HCT116 (cell line): ENCODE measurements at regions not wholly inside any gene's neighbourhood (a gene's known extent, or its start where the extent isn't known, plus 50 kb on each side); places are given as distances from the start of the nearest gene placed in this dataset.

Experiments used
- ATAC-seq: fragments of 200-7000 bp; cut with Tn5 transposase; 2 replicates; pipeline ENCODE4 v1.9.1; 2020; ENCODE audit warnings: mild to moderate bottlenecking, moderate library complexity
- BruUV-seq: library from RNA; stranded (reverse); fragments of 400-500 nt; replicated peaks from 2 replicates; lab custom pipeline; 2021; lab: Mats Ljungman, UMichigan
- CTCF ChIA-PET: fragments of 300-600 bp; sonication (Branson Sonifier 250); formaldehyde crosslinking; loops from one replicate; lab custom pipeline; 2021; ENCODE audit warnings: antibody characterized with exemption; lab: Charles Lee
- POLR2A ChIA-PET: fragments of 300-600, 350-600 bp; sonication (Branson Sonifier 250); formaldehyde crosslinking; loops from one replicate; lab custom pipeline; 2021; ENCODE audit warnings: antibody characterized with exemption; lab: Charles Lee
- RAD21 ChIA-PET, 2 experiments: fragments of 300-600 bp; sonication (Branson Sonifier 250); formaldehyde crosslinking; loops; one replicate each; lab custom pipeline; 2023; ENCODE audit warnings: low total read pairs in 2 of 2; ENCODE audit not compliant: uncharacterized antibody in 2 of 2, unreplicated experiment in 2 of 2, low non-redundant PET in 1 of 2; lab: Charles Lee
- DNase-seq: peaks from one replicate; pipeline ENCODE4 v3.0.0-alpha.2; 2010; ENCODE audit warnings: low read depth, low spot score
- H2AFZ ChIP-seq: fragments of 200-600 bp; shearing (Covaris generic), sonication (generic); 2 replicates; pipeline ENCODE4 v1.6.1; 2017; ENCODE audit warnings: low read depth, mixed run types, mixed read lengths, antibody characterized with exemption, low read length; ENCODE audit not compliant: poor library complexity, severe bottlenecking
- H3K27ac ChIP-seq: 2 replicates; pipeline ENCODE4 v1.5.1; 2012; ENCODE audit warnings: low read depth, low read length
- H3K27me3 ChIP-seq: fragments of 200-600 bp; sonication (generic); 2 replicates; pipeline ENCODE4 v1.6.1; 2016; ENCODE audit warnings: mixed run types, low read length, mixed read lengths; ENCODE audit not compliant: insufficient read depth
- H3K36me3 ChIP-seq, 2 experiments: fragments of 200-500 bp in 1 of 2; fragments of 200-600 bp in 1 of 2; sonication (Bioruptor generic) in 1 of 2; sonication (generic) in 1 of 2; 2 replicates each; pipeline versions ENCODE4 v1.5.1 to v1.6.1; 2014 to 2016; ENCODE audit warnings: low read length in 2 of 2, inconsistent platforms in 1 of 2, mixed read lengths in 1 of 2, mixed run types in 1 of 2; ENCODE audit not compliant: insufficient read depth in 2 of 2, control insufficient read depth in 1 of 2
- H3K4me1 ChIP-seq, 2 experiments: fragments of 200-600 bp in 1 of 2; sonication (generic) in 1 of 2; 2 replicates each; pipeline versions ENCODE4 v1.5.1 to v1.6.1; 2012 to 2017; ENCODE audit warnings: low read length in 2 of 2, inconsistent platforms in 1 of 2, mild to moderate bottlenecking in 1 of 2, mixed read lengths in 1 of 2, mixed run types in 1 of 2, moderate library complexity in 1 of 2; ENCODE audit not compliant: insufficient read depth in 2 of 2, control insufficient read depth in 1 of 2
- H3K4me2 ChIP-seq: fragments of 200-600 bp; sonication (generic); 2 replicates; pipeline ENCODE4 v1.6.1; 2017; ENCODE audit warnings: mixed run types, low read length, mixed read lengths
- H3K4me3 ChIP-seq, 2 experiments: fragments of 200-600 bp in 1 of 2; sonication (generic) in 1 of 2; replicated peaks in 1 of 2; 2 replicates each; pipeline ENCODE4 v1.5.1; 2011 to 2016; ENCODE audit warnings: low read length in 2 of 2, control low read depth in 1 of 2, low read depth in 1 of 2, mild to moderate bottlenecking in 1 of 2, mixed read lengths in 1 of 2, mixed run types in 1 of 2
- H3K79me2 ChIP-seq: fragments of 200-600 bp; sonication (generic); 2 replicates; pipeline ENCODE4 v1.6.1; 2017; ENCODE audit warnings: mild to moderate bottlenecking, mixed run types, low read length, moderate library complexity, mixed read lengths; ENCODE audit not compliant: insufficient read depth
- H3K9ac ChIP-seq: fragments of 200-600 bp; sonication (generic); 2 replicates; pipeline ENCODE4 v1.6.1; 2016; ENCODE audit warnings: low read length, mixed read lengths
- H3K9me2 ChIP-seq: fragments of 200-600 bp; sonication (generic), shearing (Covaris generic); 2 replicates; pipeline ENCODE4 v1.6.1; 2017; ENCODE audit warnings: mixed run types, mild to moderate bottlenecking, moderate library complexity; ENCODE audit not compliant: insufficient read depth
- H3K9me3 ChIP-seq, 2 experiments: fragments of 200-500 bp in 1 of 2; fragments of 200-600 bp in 1 of 2; sonication (Bioruptor generic) in 1 of 2; sonication (generic) in 1 of 2; 2 replicates each; pipeline ENCODE4 v1.6.1; 2014 to 2017; ENCODE audit warnings: low read length in 2 of 2, mixed read lengths in 2 of 2, inconsistent platforms in 1 of 2, low read depth in 1 of 2, mild to moderate bottlenecking in 1 of 2, mixed run types in 1 of 2, moderate library complexity in 1 of 2; ENCODE audit not compliant: control insufficient read depth in 1 of 2, insufficient read depth in 1 of 2
- H4K20me1 ChIP-seq: fragments of 200-600 bp; sonication (generic), shearing (Covaris generic); 2 replicates; pipeline ENCODE4 v1.6.1; 2017; ENCODE audit warnings: mixed run types, mild to moderate bottlenecking, moderate library complexity; ENCODE audit not compliant: insufficient read depth
- CBX3 ChIP-seq: IDR thresholded peaks from 2 replicates; pipeline ENCODE4 v1.6.1; 2012; ENCODE audit warnings: low read depth
- CEBPB ChIP-seq: IDR thresholded peaks from 2 replicates; pipeline ENCODE4 v1.6.1; 2012; ENCODE audit warnings: low read depth
- CTCF ChIP-seq, 3 experiments: fragments of 200-600 bp in 1 of 3; sonication (generic) in 1 of 3; IDR thresholded peaks in 2 of 3; conservative IDR thresholded peaks in 1 of 3; 2 replicates each; pipeline ENCODE4 v1.5.1; 2012 to 2017; ENCODE audit warnings: low read depth in 2 of 3, low read length in 2 of 3, antibody characterized with exemption in 1 of 3, borderline replicate concordance in 1 of 3, control low read depth in 1 of 3, mild to moderate bottlenecking in 1 of 3, mixed read lengths in 1 of 3, mixed run types in 1 of 3, moderate library complexity in 1 of 3; ENCODE audit not compliant: insufficient read depth in 1 of 3
- EZH2 ChIP-seq: fragments of 200-600 bp; sonication (generic); IDR thresholded peaks from 2 replicates; pipeline ENCODE4 v1.6.1; 2017; ENCODE audit warnings: antibody characterized with exemption, mixed run types
- FOSL1 ChIP-seq: IDR thresholded peaks from 2 replicates; pipeline ENCODE4 v1.6.1; 2012; ENCODE audit warnings: low read depth
- JUND ChIP-seq: IDR thresholded peaks from 2 replicates; pipeline ENCODE4 v1.6.1; 2012
- POLR2AphosphoS5 ChIP-seq: IDR thresholded peaks from 2 replicates; pipeline ENCODE4 v1.6.1; 2011; ENCODE audit warnings: mild to moderate bottlenecking, low read depth, low read length, moderate library complexity
- REST ChIP-seq: IDR thresholded peaks from 2 replicates; pipeline ENCODE4 v1.6.1; 2012; ENCODE audit warnings: low read depth
- SP1 ChIP-seq: IDR thresholded peaks from 2 replicates; pipeline ENCODE4 v1.6.1; 2012; ENCODE audit warnings: low read depth
- TCF7L2 ChIP-seq: IDR thresholded peaks from 2 replicates; pipeline ENCODE4 v1.7.0; 2011; ENCODE audit warnings: borderline replicate concordance, inconsistent platforms; ENCODE audit not compliant: insufficient read depth, insufficient read length; ENCODE audit errors: extremely low read depth
- YY1 ChIP-seq: IDR thresholded peaks from 2 replicates; pipeline ENCODE4 v1.6.1; 2011; ENCODE audit warnings: low read length, low read depth, moderate library complexity, mild to moderate bottlenecking; ENCODE audit not compliant: insufficient replicate concordance; ENCODE audit errors: extremely low read depth
- ZBTB33 ChIP-seq: IDR thresholded peaks from 2 replicates; pipeline ENCODE4 v1.6.1; 2011; ENCODE audit warnings: mild to moderate bottlenecking, low read length, moderate library complexity; ENCODE audit not compliant: insufficient replicate concordance; ENCODE audit errors: extremely low read depth
- ZFX ChIP-seq: fragments of 450-650 bp; IDR thresholded peaks from 2 replicates; pipeline ENCODE4 v1.6.1; 2017
- ZNF274 ChIP-seq: fragments of 200-500 bp; sonication (Bioruptor generic); IDR thresholded peaks from 2 replicates; pipeline ENCODE4 v1.6.1; 2014; ENCODE audit warnings: mild to moderate bottlenecking, low read depth, low read length, inconsistent platforms
- intact Hi-C: fragments of 100-400 bp; cut with micrococcal nuclease; formaldehyde crosslinking; loops from 2 replicates; pipeline ENCODE4 v1.10.0; 2022
- TF ChIP-seq, protein P1 (sequence below): IDR thresholded peaks from 2 replicates; pipeline ENCODE4 v1.6.1; 2012
- TF ChIP-seq, protein P2 (sequence below): IDR thresholded peaks from 2 replicates; pipeline ENCODE4 v1.6.1; 2012

DNA sequence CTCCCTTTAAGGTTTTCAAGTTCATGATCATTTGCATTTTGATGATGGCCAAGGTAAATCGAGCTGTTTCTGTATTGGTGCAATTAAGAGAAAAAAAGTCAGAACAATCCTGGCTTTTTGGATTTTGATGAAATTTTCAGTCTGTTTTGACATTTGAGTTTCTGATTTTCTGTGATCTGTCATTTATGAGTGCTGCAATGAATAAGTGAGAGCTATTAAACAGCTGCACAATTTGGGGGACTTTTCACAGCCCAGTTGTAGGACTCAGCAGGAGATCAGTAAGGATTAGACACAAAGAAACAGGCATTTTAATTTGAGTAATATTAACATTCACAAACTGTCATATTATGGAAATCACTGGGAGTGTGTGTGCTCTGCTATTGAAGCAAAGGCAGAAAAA, 452.9 kb upstream of the CXADR start:
- Histone ChIP-seq H3K27me3 (no peaks in the 10 kb centered on the region), H3K9me3 (peaks cover 20 to 22% of the 10 kb centered on the region in 2 experiments; a peak in 2 of 4 replicates), H4K20me1 (no peaks in the 10 kb centered on the region), H2AFZ (no peak overlapping the region), H3K9me2 (no peaks in the 10 kb centered on the region), H3K4me2 (no peak overlapping the region), H3K4me1 (no peaks in the 10 kb centered on the region), H3K9ac (no peak overlapping the region), H3K36me3 (no peaks in the 10 kb centered on the region), H3K79me2 (no peaks in the 10 kb centered on the region), H3K4me3 (no peak overlapping the region), H3K27ac (no peak overlapping the region)
- ChIA-PET RAD21 (no interaction called here), POLR2A (no interaction called here), CTCF (no interaction called here)
- ATAC-seq (no peak), DNase-seq (no peak)
- BruUV-seq, result no TSS peak
- TF ChIP-seq ZBTB33, result no peak
- TF ChIP-seq CTCF (IDR thresholded peaks at IDR 0.05 in 2 of 3, conservative IDR thresholded peaks at IDR 0.05 in 1 of 3; ENCODE audit: borderline replicate concordance in 1 of 3, insufficient read depth in 1 of 3, low read depth in 2 of 3, low read length in 2 of 3), result no peak
- TF ChIP-seq, protein P1, sequence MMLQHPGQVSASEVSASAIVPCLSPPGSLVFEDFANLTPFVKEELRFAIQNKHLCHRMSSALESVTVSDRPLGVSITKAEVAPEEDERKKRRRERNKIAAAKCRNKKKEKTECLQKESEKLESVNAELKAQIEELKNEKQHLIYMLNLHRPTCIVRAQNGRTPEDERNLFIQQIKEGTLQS, result no peak
- TF ChIP-seq CEBPB, result no peak
- TF ChIP-seq ZNF274, result no peak
- no peak for TF ChIP-seq SP1
- TF ChIP-seq REST, result no peak
- no peak for TF ChIP-seq EZH2
- no peak for TF ChIP-seq ZFX
- TF ChIP-seq FOSL1, result no peak
- no peak for TF ChIP-seq JUND
- no peak for TF ChIP-seq POLR2AphosphoS5
- TF ChIP-seq, protein P2, sequence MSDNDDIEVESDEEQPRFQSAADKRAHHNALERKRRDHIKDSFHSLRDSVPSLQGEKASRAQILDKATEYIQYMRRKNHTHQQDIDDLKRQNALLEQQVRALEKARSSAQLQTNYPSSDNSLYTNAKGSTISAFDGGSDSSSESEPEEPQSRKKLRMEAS, result no peak
- no peak for TF ChIP-seq CBX3
- no peak for TF ChIP-seq TCF7L2
- no peak for TF ChIP-seq YY1
- intact Hi-C loops, result no loop called here
